Activated naive CD8-positive, alpha-beta T cell treated with anti-CD3 and anti-CD28 coated beads, Interleukin-2, amount 10 ng/mL, durations not matched to agents 7 days and 5 days (primary cell): ENCODE measurements at regions not wholly inside any gene's neighbourhood (a gene's known extent, or its start where the extent isn't known, plus 50 kb on each side); places are given as distances from the start of the nearest gene placed in this dataset.

Experiments used
- ATAC-seq: fragments of 150-1000 bp; cut with Tn5 transposase; one replicate; pipeline ENCODE4 v1.10.0; 2021; ENCODE audit warnings: low read depth, moderate library complexity
- POLR2A ChIA-PET: fragments of 350-600 bp; sonication (Branson Sonifier 250); formaldehyde crosslinking; loops from one replicate; lab custom pipeline; 2021; ENCODE audit warnings: antibody characterized with exemption; lab: Charles Lee
- DNase-seq: peaks from one replicate; pipeline ENCODE4 v3.0.0; 2021
- H3K27ac Mint-ChIP-seq: one replicate; pipeline ENCODE4 v1.8.0; 2022; ENCODE audit warnings: mild to moderate bottlenecking, mixed read lengths
- H3K27me3 Mint-ChIP-seq: one replicate; pipeline ENCODE4 v1.8.0; 2022; ENCODE audit warnings: mild to moderate bottlenecking, moderate library complexity, mixed read lengths
- H3K36me3 Mint-ChIP-seq: one replicate; pipeline ENCODE4 v1.8.0; 2021; ENCODE audit warnings: mild to moderate bottlenecking, mixed read lengths
- H3K4me1 Mint-ChIP-seq: one replicate; pipeline ENCODE4 v1.8.0; 2021; ENCODE audit warnings: mixed read lengths
- H3K4me3 Mint-ChIP-seq: one replicate; pipeline ENCODE4 v1.8.0; 2022; ENCODE audit warnings: mild to moderate bottlenecking, moderate library complexity, mixed read lengths
- H3K9me3 Mint-ChIP-seq: one replicate; pipeline ENCODE4 v1.8.0; 2021; ENCODE audit warnings: mixed read lengths

DNA sequence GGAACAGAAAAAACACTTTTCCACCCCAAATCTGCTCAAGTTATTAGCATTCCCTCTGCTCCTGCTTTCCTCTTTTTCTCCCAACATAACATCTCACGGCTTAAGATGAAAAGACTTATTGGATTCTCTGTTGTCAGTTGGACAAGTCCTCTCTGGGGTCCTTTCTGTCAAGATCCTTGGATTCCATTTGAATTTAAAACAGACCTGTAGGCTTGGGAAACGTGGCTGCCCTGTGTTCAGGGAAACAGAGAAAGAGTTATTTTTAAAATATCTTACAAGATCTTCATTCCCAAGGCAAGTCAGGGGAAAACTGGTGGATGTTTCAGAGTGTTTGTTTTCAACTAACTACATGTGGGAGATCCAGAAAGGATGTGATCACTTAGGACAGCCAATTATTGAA, 322.9 kb downstream of the SAMD5 start:
- POLR2A ChIA-PET, result no interaction called here
- Mint-ChIP-seq H3K4me3 (no peak overlapping the region), H3K27me3 (no peaks in the 10 kb centered on the region), H3K27ac (no peak overlapping the region), H3K36me3 (no peaks in the 10 kb centered on the region), H3K4me1 (no peaks in the 10 kb centered on the region), H3K9me3 (no peaks in the 10 kb centered on the region)
- no peak for DNase-seq
- no peak for ATAC-seq

DNA sequence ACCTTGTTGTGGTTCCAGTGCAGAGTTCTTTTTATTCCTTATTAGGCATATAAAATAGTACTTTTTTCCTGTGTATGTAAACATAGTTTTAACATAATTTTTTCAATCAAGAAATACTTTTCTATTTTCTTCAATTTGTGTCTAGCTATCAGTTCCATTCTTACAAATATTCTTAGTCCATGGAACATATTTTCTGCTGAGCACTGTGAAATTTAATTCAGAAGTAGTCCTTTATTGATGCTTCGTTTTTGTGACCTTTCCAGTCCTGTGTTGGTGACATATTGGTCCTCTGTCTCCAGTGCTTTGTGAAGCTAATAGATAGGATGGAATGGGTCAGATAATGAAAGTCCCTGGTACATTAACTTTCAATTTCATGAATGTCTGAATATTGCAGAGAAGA, 325.1 kb downstream of the SAMD5 start:
- no peak for ATAC-seq
- DNase-seq, result no peak
- Mint-ChIP-seq H3K27ac (no peak overlapping the region), H3K4me3 (no peak overlapping the region), H3K36me3 (no peaks in the 10 kb centered on the region), H3K27me3 (no peaks in the 10 kb centered on the region), H3K9me3 (no peaks in the 10 kb centered on the region), H3K4me1 (no peaks in the 10 kb centered on the region)
- POLR2A ChIA-PET, result no interaction called here

DNA sequence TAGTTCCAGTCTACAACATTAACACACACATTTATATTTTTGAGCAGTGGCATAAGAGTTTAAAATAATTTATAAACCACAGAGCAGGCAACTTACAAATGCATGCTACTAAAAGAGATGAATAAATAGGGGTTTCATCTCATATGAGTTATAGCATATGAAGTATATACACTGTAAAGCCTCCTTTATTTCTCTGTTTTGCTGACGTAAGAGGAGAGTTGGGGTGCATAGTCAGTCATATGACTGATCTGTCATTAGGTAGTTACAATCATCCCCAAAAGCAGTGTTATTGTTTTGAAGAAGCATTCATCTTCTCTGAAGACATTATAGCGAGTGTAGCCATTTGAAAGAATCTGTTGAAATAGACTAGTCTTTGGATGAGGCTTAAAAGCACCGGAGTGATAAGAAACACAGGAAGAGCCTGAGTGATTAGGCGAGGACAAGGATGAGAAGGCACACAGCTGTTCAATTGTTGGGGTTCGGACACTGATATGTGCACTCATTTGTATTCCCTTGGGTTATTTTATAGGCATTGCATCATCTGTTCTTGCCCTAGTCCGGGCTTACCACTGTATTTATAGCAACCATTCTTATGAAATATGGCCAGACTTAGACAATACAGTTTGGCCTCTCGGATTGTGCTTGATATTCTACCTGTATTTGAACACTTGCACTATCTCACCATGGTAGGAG, 325.7 kb downstream of the SAMD5 start:
- Mint-ChIP-seq H3K4me1 (no peaks in the 10 kb centered on the region), H3K27me3 (no peaks in the 10 kb centered on the region), H3K4me3 (no peak overlapping the region), H3K27ac (no peak overlapping the region), H3K36me3 (no peaks in the 10 kb centered on the region), H3K9me3 (no peaks in the 10 kb centered on the region)
- DNase-seq (no peak), ATAC-seq (no peak)
- POLR2A ChIA-PET, result no interaction called here

GRCh38 chr6:147837540-147837939, 329.1 kb downstream of the SAMD5 start:
- no peaks in the 10 kb centered on the region for H3K36me3 Mint-ChIP-seq
- ATAC-seq, result no peak
- H3K9me3 Mint-ChIP-seq, result no peaks in the 10 kb centered on the region
- no peak overlapping the region for H3K4me3 Mint-ChIP-seq
- POLR2A ChIA-PET, result no interaction called here
- no peak overlapping the region for H3K27ac Mint-ChIP-seq
- no peaks in the 10 kb centered on the region for H3K4me1 Mint-ChIP-seq
- H3K27me3 Mint-ChIP-seq, result no peaks in the 10 kb centered on the region
- DNase-seq, result no peak

GRCh38 chr6:147839708-147840610, 331.5 kb downstream of the SAMD5 start:
- POLR2A ChIA-PET, result no interaction called here
- no peaks in the 10 kb centered on the region for H3K27me3 Mint-ChIP-seq
- H3K27ac Mint-ChIP-seq, result no peak overlapping the region
- no peaks in the 10 kb centered on the region for H3K9me3 Mint-ChIP-seq
- no peak for ATAC-seq
- no peak for DNase-seq
- H3K4me1 Mint-ChIP-seq, result no peaks in the 10 kb centered on the region
- no peak overlapping the region for H3K4me3 Mint-ChIP-seq
- H3K36me3 Mint-ChIP-seq, result no peaks in the 10 kb centered on the region

DNA sequence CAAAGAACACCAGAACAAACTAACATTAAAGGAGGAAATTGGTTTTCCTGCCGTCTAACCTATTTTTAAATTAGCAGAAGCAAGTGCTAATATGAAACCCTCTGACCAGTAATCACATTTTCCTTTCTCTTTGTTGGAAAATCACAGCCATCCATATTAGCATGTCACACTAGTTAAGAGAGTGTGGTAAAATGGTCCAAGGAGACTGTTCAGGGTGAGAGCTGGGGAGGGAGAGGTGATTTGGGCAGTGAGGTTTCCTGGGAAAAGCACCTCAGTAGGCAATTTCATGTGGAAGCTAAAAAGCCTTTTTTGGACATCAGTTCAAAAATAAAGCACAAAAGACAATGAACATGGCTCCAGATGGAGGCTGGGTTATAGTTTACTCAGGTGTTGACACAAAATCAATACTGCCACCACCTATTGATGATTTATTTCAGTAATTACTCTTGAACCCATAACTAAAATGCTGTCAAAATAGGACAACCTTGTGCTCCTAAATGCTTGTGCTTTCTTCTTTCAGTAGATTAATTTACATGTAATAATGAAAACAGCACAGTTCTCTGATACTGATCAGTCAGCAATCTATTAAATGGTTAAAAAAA, 333.2 kb downstream of the SAMD5 start:
- no peak overlapping the region for H3K4me3 Mint-ChIP-seq
- H3K27me3 Mint-ChIP-seq, result no peaks in the 10 kb centered on the region
- DNase-seq (no peak), ATAC-seq (no peak)
- H3K27ac Mint-ChIP-seq, result no peak overlapping the region
- no peaks in the 10 kb centered on the region for H3K36me3 Mint-ChIP-seq
- POLR2A ChIA-PET, result no interaction called here
- no peaks in the 10 kb centered on the region for H3K9me3 Mint-ChIP-seq
- no peaks in the 10 kb centered on the region for H3K4me1 Mint-ChIP-seq

GRCh38 chr6:147849401-147850330, 341.2 kb downstream of the SAMD5 start:
- no peaks in the 10 kb centered on the region for H3K4me1 Mint-ChIP-seq
- DNase-seq (no peak), ATAC-seq (no peak)
- no peaks in the 10 kb centered on the region for H3K27me3 Mint-ChIP-seq
- H3K9me3 Mint-ChIP-seq, result no peaks in the 10 kb centered on the region
- H3K36me3 Mint-ChIP-seq, result no peaks in the 10 kb centered on the region
- no peak overlapping the region for H3K27ac Mint-ChIP-seq
- POLR2A ChIA-PET, result no interaction called here
- H3K4me3 Mint-ChIP-seq, result no peak overlapping the region

- Mint-ChIP-seq H3K4me3 (no peak overlapping the region), H3K36me3 (no peaks in the 10 kb centered on the region), H3K27me3 (no peaks in the 10 kb centered on the region), H3K27ac (no peak overlapping the region), H3K4me1 (no peaks in the 10 kb centered on the region), H3K9me3 (no peaks in the 10 kb centered on the region)
- no peak for ATAC-seq
- POLR2A ChIA-PET, result no interaction called here
- DNase-seq, result no peak
Measured at GRCh38 chr6:147852772-147853171, 344.3 kb downstream of the SAMD5 start.

DNA sequence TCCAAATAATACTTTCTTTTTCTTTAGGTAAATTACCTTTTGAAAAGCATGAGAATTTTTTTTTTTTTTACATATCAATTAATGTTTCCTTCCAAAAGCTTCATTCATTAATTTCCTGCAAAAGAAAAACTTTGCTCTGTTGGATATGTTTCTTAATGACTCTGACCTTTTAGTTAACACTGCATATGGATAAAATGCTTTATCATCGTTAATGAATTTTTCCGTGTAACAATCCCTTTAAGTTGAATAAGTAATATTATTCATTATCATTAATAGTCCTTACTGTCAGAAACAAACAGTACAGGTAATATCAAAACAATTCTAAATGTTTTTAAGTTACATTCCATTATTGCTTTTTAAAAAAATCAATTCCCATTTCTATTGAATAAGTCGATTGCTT, 345.1 kb downstream of the SAMD5 start:
- Mint-ChIP-seq H3K36me3 (no peaks in the 10 kb centered on the region), H3K27me3 (no peaks in the 10 kb centered on the region), H3K9me3 (no peaks in the 10 kb centered on the region), H3K4me3 (no peak overlapping the region), H3K4me1 (no peaks in the 10 kb centered on the region), H3K27ac (no peak overlapping the region)
- POLR2A ChIA-PET, result no interaction called here
- no peak for DNase-seq
- no peak for ATAC-seq

DNA sequence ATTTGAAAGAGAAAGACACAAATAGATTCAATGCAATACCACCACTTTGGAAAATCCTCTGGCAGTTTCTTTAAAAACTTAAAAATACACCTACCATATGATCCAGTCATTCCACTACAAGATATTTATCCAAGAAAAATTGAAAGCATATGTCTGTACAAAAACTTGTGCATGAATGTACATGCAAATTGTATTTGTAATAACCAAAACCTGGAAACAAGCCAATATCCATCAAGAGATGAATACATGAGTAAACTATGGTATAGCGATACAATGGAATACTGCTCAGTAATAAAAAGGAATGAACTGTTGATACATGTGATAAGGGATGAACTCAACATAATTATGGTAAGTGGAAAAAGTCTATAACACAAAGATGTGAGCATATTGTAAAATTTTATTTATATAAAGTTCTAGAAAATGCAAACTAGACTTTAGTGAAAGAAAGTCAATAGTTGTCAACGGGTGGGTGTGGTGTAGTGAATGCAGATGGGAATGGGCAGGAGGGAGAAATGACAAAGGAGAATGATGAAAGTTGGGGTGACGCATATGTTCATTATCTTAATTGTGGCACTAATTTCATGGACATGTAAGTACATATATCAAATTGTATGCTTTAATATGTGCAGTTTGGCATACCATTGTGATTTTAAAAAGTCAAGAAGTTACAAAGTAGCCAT, 347.5 kb downstream of the SAMD5 start:
- no peak overlapping the region for H3K27ac Mint-ChIP-seq
- POLR2A ChIA-PET, result no interaction called here

GRCh38 chr6:147856687-147857086, 348.2 kb downstream of the SAMD5 start:
- POLR2A ChIA-PET, result no interaction called here
- DNase-seq (no peak), ATAC-seq (no peak)
- no peaks in the 10 kb centered on the region for H3K4me1 Mint-ChIP-seq
- H3K9me3 Mint-ChIP-seq, result no peaks in the 10 kb centered on the region
- H3K36me3 Mint-ChIP-seq, result no peaks in the 10 kb centered on the region
- H3K27ac Mint-ChIP-seq, result no peak overlapping the region
- H3K27me3 Mint-ChIP-seq, result no peaks in the 10 kb centered on the region
- H3K4me3 Mint-ChIP-seq, result no peak overlapping the region

More for the DNA sequence above, 347.5 kb downstream of the SAMD5 start:
- H3K36me3 Mint-ChIP-seq, result no peaks in the 10 kb centered on the region
- no peaks in the 10 kb centered on the region for H3K9me3 Mint-ChIP-seq
- no peaks in the 10 kb centered on the region for H3K4me1 Mint-ChIP-seq
- H3K27me3 Mint-ChIP-seq, result no peaks in the 10 kb centered on the region
- no peak overlapping the region for H3K4me3 Mint-ChIP-seq
- ATAC-seq, result no peak
- DNase-seq, result no peak

GRCh38 chr6:147858421-147858820, 349.9 kb downstream of the SAMD5 start:
- H3K4me3 Mint-ChIP-seq, result no peak overlapping the region
- no peaks in the 10 kb centered on the region for H3K27me3 Mint-ChIP-seq
- H3K36me3 Mint-ChIP-seq, result no peaks in the 10 kb centered on the region
- no peak overlapping the region for H3K27ac Mint-ChIP-seq
- ATAC-seq, result no peak
- no peaks in the 10 kb centered on the region for H3K4me1 Mint-ChIP-seq
- POLR2A ChIA-PET, result no interaction called here
- H3K9me3 Mint-ChIP-seq, result no peaks in the 10 kb centered on the region
- no peak for DNase-seq

DNA sequence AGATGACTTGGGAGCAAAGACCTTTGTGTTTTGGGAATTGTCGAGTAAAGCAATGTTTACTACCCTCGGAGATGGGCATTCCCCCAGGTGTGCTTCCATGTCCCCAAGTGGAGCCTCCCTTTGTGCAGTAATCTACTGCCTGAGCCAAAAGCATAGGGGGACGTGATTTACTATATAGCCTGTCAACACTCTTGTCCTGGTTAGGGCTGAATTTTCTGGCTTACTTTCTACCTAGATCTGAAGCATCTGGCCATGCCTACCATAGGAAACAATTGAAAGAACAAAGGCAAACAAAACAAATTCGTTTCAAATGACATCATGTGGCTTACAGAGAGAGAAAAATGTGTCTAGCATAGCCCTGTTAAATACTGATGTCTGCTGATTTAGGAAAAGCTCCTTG, 350.6 kb downstream of the SAMD5 start:
- Mint-ChIP-seq H3K27me3 (no peaks in the 10 kb centered on the region), H3K36me3 (no peaks in the 10 kb centered on the region), H3K4me3 (no peak overlapping the region), H3K4me1 (no peaks in the 10 kb centered on the region), H3K27ac (no peak overlapping the region), H3K9me3 (no peaks in the 10 kb centered on the region)
- POLR2A ChIA-PET, result no interaction called here
- ATAC-seq, result no peak
- DNase-seq, result no peak
